Fibroblast of upper back skin (primary cell): ENCODE measurements at regions not wholly inside any gene's neighbourhood (a gene's known extent, or its start where the extent isn't known, plus 50 kb on each side); places are given as distances from the start of the nearest gene placed in this dataset.

Source experiments
- DNase-seq: peaks from one replicate; pipeline ENCODE4 v3.0.0-alpha.2; 2013

GRCh38 chr14:22412926-22413411, 176.1 kb downstream of the DAD1 start:
- DNase-seq = peak; percentile 87

- DNase-seq = no peak
These were observed 177.5 kb downstream of the DAD1 start for GRCh38 chr14:22411398-22412055.

DNA sequence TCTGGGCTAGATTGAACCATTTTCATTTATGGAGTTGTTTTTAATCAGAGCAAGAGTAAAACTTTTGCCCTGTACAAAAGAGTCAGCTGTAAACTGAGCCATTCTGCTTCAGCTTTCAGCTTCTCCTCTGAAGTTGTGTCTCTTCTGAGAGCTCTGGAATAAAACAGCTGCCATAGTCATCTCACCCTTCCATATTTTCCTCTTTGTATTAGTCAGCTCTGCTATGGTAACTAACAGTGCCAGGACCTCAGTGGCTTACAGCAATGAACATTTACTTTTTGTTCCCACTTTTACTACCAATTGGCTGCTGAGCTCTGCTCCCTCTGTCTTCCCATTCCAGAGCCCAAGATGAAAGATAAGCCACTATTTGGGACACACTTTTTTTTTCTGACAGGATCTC, 178.5 kb downstream of the DAD1 start:
- no peak for DNase-seq

DNA sequence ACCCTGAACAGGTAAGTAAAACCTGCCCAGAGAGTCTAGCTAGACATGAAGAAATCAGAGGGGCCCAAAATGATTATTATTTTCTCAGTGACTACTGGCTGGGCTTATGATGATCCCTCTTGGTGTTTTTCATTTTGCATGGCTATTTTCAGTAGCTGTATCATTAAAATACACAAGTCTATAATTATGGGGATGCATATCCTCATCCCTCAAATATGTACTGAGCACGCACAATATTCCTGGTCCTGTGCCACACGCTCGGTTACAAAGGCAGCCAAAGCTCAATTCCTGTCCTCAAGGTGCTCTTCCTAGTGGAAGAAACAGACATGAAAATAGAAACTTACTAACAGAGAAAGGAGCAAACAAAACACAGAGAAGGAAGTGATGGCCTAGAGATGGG, 180.0 kb downstream of the DAD1 start:
- DNase-seq = no peak

- no peak for DNase-seq
These were observed 180.5 kb downstream of the DAD1 start for GRCh38 chr14:22408547-22408946.

DNA sequence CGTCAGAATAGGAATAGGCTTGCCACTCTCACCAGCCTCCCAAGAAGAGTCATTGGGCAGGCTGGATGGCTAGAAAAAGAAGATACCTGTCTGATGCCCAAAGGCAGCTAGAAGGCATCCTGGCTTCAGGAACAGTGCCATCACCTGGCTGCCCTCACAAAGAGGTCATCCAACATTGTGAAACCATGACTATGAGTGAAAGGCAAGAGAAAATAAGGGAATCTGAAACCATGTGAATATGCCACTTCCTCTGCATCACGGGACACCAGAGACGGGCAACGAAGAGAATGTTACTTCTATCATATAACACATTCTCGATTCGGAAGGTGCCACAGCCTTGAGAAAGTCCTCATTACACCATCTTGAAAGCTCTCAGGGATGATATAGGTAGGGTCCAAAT, 182.0 kb downstream of the DAD1 start:
- no peak for DNase-seq

DNA sequence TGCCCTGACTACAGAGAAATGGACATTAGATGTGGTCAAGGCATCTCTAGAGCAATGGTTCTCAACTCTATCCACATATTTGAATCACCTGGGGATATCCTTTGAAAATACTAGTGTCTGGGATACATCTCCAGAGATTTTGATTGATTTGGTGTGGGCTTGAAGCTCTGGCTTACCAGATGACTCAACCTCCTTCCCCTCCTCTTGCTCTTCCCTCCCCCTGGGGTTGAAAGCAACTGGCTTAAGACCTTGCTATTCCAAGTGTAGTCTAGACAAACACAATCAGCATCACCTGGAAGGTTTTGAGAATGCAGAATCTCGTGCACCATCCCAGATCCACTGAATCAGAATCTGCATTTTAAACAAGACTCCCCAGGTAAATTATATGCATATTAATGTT, 183.8 kb downstream of the DAD1 start:
- DNase-seq = no peak

DNA sequence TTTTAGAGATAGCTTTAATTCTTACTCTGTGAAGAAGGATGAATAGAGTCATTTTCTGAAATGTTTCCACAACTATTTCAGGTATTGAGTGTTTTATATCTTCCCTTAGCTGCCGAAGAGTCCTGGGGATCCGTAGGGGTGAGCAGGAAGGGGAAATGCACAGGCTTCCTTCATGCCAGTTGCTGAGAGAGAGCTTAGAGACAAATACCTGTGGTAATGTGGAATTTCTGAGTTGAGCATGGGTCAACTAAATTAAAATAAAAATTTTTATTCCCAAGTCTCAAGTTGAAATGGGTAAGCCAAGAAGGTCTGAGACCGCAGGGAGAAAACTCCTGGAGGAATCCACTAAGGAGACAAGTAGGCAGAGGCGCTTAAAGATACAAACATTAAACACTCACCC, 185.7 kb downstream of the DAD1 start:
- DNase-seq = peak; percentile 61

DNA sequence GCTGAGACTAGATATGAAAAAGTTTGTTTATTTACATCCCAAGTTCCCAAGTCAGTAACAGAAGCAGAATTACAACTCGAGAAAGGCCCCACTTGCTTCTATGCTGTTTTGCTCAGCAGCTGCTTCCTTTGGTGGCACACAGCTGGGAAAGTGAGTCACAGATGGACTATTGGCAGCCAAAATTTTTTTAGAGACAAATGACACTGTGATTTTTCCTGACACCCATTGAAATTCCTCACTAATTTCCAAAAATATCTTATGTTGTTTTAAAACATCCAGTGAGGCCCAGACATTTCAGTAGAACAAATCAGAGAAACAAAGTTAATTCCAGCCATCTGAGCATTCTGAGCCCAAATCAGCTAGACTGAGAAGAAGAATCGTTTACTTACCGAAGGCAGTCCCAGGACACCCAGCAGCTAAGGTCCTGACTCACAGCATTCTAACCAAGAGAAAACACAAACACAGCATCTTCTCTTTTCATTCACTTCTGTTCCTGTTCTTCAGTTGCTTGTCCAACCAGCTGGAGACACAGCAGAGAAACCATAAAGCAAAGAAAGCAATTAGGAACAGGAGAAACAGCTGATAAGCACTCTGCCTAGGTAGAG, 188.3 kb downstream of the DAD1 start:
- DNase-seq = no peak

DNA sequence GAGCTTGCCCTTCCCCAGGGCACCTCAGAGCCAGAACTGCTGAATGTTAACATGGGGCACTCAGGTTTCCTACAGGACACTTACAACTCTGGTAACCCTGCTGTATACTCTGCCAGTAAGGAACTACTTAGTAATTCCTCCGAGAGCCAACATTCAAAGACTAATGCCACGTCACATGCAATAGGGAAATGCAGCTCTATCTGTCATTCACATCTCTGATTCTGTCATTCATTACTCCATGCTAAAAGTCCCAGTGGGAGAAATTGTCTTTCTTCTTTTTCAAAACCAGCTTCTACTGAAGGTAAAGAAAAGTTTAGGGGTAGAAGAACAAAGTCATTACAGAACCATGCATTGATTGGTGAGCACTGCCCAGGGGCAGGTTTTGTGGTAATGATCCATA, 189.2 kb downstream of the DAD1 start:
- DNase-seq = no peak

DNA sequence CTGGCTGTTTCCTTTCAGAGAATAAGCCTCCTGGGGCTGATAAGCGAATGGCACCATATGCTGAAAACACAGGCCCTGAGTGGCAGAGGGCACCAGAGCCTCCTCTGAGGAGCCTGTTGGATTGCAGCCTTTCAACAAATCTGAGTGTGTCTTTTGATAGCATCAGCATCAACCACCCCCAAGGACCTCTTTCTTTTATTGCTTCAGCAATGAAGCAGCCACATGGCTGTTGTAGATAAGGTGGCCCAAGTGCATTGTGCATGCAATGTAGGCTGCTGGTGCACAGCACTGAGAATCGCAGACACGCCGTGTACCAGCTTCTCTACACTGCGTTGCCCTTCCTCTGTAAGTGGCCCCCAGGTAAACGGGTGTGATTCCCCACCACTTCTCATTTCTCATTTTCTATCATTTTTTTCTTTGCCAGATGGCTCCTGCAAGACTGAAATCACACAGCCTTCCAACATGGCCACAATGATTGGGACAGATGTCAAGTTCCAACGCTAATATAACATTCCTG, 191.7 kb downstream of the DAD1 start:
- no peak for DNase-seq

- no peak for DNase-seq
These were observed 193.2 kb downstream of the DAD1 start for GRCh38 chr14:22395803-22396202.

GRCh38 chr14:22394616-22395015, 194.4 kb downstream of the DAD1 start:
- DNase-seq = no peak

DNA sequence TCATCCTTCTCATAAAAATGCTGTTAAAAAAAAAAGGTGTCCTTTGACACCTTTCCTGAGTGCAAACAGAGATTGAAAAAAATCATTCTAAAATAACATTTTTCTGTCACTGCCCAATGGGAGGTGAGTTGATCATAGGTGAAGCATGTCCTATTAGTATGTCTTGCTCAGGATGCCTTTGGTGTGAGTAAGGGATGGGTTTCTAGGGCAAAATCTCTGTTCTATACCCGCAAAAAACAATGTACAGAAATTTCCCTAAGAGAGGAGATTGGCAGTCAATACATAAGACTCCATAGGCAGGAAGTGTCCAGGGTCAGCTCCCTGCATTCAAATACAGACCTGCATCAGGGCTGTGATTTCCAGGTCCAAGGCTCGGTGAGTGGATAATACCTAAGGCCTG, 195.2 kb downstream of the DAD1 start:
- DNase-seq = no peak

- peak; percentile 84 for DNase-seq
These were observed 197.0 kb downstream of the DAD1 start for GRCh38 chr14:22391908-22392565.

DNA sequence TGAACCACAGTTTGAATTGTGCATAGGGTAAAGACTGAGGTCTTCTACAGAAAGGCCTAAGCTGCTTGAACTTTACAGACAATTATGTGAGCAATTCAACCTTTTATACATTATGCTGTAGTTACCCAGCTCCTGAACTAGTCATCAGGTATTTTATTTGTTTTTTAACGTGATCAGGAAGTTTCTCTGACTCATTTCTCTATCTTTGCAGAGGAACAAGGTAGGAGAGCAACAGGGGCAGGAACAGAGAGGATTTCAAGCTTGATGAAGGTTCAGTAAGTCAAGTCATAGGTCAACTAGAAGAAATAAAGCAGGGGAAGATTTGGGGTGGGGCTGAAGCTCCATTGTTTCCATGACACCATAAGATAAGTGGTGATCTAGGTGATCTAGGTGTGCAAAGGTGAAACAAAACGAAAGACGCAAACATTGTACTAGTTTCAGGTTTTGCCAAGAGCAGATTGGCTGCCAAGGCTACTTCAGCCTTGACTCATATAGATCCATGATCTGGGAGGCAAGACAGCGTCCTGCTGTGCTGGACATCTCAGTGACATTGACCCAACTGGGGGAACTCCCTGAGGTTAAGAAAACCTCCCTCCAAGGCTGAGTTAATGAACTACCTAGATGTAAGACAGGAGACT, 198.1 kb downstream of the DAD1 start:
- DNase-seq = no peak

DNA sequence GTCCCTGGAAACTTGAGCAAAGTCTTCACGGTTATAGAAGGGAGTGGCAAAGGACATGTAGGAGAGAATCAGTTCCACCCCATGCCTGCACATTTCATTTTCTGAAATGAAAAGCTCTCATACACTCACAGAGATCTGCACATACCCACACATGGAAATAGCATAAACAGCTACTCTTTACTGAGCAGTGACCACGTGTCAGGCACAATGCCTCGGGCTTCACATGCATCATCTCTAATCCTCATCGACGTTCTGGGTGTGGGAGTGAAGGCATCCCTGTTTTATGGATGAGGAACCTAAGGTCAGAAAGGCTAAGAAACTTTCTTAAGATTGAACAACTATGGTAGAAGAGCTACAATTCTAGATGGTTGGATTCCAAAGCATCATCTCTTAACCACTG, 198.8 kb downstream of the DAD1 start:
- no peak for DNase-seq

GRCh38 chr14:22388669-22389595, 200.1 kb downstream of the DAD1 start:
- peak; percentile 91 for DNase-seq

DNA sequence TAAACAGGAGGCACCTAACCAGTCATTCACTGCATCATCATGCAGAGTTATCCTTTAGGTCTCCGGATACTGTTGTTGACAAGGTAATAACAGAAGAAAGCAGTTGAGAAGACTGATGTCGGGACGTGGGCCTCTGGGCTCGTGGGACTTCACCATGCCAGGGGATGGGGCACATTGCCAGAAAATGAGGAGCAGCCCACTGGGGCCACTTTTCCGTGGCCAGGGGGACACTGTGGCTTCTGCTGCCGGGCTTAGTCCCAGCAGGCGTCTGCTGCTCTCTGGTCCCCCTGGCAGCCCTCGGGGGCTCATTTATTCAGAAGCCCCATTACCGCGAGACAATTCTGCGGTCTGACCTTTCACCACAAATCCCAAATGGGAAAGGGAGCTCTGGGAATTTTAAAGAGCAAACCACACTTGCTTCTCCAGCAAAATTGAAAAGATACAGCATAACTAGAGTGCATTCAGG, 201.2 kb downstream of the DAD1 start:
- peak; percentile 60 for DNase-seq

- peak; percentile 85 for DNase-seq
These were observed 201.9 kb downstream of the DAD1 start for GRCh38 chr14:22386924-22387775.

- DNase-seq = no peak
These were observed 204.0 kb downstream of the DAD1 start for GRCh38 chr14:22384974-22385526.
